Germinal center (tissue), 1 donor: ENCODE measurements at regions not wholly inside any gene's neighbourhood (a gene's known extent, or its start where the extent isn't known, plus 50 kb on each side); places are given as distances from the start of the nearest gene placed in this dataset.
"Not testable (repeated sequence)": the region's sequence is repeated elsewhere in the genome, so short reads cannot be mapped to it uniquely, and the experiment has no call there.

Experiments used
- DNase-seq: peaks from one replicate; pipeline ENCODE4 v3.0.0; 2012; ENCODE audit warnings: mixed read lengths, low spot score

GRCh38 chrX:131893857-131894256, 129.2 kb upstream of the STK26 start:
- not testable (repeated sequence) for DNase-seq

- DNase-seq, result no peak
Measured at GRCh38 chrX:131894995-131895394, 128.1 kb upstream of the STK26 start.

DNA sequence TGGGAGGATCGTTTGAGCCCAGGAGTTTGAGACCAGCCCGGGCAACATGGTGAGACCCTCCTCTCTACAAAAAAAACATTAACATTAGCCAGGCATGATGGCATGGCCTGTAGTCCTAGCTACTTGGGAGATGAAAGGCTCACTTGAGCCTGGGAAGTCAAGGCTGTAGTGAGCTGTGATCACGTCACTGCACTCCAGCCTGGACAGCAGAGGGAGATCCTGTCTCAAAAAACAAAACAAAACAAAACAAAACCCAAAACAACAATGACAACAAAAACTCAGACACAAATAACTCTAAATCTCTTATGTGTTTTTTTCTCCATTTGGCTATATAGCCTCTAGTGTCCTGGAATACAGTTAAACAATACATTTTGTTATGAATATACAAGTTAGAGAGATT, 127.3 kb upstream of the STK26 start:
- DNase-seq, result no peak

DNA sequence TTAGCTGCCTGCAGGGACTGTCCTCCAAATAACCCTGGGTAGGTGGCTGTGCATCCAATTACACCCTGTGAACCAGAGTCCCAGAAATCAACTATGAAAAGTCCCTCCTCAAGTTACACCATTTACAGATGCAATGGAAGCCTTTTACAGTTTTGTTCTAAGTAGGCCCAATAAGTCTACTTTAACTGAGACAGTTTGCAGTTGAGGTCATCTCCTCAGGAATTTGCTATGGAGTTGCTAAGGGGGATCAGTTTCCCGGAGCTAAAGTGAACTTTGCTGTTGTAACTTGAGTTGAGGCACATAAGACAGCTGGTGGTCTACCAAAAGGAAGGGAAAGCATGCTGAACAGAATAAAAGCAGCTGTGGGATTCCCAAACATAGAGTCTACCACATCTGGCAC, 121.6 kb upstream of the STK26 start:
- no peak for DNase-seq

GRCh38 chrX:131907488-131908314, 115.4 kb upstream of the STK26 start:
- no peak for DNase-seq

DNA sequence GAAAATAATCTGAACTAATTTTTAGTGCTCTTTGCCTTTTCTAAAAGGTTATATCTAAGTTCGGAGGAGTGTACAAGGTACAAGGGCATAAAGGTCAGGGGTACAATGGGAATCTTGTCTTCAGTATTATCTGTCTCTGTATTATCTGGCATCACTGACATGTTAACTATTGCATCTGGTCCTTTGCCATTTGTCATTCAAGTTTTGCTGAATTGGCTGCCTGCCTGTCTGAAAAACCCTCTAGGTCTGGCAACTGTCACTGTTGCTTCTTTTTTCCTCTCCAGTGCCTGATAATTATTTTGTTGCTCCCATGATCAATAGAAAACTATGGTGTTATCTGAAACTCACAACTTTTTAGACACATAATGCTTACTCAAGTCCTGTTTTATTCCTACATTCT, 112.5 kb upstream of the STK26 start:
- no peak for DNase-seq

DNA sequence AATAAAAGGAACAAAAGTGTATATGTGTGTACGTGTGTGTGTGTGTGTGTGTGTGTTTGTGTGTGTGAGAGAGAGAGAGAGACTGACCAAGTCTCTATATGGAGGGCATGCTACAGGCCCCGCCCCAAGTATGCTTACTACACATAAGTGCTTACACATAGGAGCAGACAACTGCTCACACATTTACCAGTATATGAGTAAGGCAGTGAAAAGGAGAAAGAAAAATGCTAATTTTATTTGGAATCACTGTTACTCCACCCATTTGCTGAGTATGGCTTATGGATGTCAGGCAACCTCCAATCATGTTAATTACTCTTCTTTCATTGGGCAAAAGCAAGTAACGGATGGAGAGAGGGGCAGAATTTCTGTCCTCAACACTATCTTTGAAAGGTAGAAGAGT, 107.6 kb upstream of the STK26 start:
- no peak for DNase-seq

DNA sequence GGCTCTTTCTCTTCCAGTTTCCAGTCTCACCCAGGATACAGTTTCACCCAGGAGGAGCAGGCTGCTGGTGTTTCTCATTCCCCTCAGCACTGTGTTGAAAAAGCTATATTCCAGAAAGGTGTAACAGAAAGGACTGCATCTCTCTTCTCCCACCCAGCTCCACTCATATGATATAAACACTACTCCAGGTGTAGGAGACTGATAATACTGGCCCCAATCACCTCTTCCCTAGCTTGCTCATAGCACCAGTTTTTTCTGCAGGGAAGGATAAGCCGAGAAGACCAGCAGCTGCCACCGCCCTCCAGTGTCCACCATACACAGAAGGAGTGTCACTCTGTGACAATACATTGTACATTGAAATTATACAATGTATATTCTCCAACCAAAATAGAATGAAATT, 105.5 kb upstream of the STK26 start:
- DNase-seq, result no peak

GRCh38 chrX:131918839-131919238, 104.3 kb upstream of the STK26 start:
- DNase-seq, result no peak

- DNase-seq, result no peak
Measured at GRCh38 chrX:131923614-131924250, 99.4 kb upstream of the STK26 start.

DNA sequence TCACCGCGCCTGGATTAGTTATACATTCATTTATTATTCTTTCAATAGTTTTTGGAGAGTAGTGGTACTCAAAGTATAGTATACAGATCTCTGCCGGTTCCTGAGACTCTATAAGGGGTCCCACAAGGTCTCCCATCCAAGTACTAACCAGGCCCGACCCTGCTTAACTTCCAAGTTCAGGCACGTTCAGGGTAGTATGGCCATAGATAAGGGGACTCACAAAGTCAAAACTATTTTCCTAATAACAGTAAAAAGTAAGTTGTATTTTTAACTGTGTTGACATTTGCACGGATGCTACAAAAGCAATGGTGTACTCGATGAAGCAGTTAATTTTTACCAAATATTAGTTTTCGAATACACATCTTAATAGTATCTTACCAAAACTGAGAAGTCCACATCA, 84.4 kb upstream of the STK26 start:
- DNase-seq, result no peak

DNA sequence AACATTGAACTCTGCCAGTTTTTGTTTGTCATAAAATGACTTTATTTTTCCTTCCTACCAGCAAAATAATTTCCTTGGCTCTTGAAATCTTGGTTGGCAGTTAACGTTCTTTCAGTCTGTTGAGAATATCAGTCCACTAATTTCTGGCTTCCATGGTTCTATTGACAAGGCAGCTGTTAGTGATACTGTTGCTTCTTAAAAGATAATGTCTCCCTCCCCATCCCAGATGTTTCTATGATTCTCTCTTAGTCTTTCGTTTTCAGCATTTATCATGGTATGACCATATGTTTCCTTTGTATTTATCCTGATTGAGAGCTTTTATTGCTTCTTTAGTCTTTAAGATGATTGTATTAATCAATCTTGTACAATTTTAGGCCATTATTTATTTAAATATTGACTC, 81.1 kb upstream of the STK26 start:
- no peak for DNase-seq

DNA sequence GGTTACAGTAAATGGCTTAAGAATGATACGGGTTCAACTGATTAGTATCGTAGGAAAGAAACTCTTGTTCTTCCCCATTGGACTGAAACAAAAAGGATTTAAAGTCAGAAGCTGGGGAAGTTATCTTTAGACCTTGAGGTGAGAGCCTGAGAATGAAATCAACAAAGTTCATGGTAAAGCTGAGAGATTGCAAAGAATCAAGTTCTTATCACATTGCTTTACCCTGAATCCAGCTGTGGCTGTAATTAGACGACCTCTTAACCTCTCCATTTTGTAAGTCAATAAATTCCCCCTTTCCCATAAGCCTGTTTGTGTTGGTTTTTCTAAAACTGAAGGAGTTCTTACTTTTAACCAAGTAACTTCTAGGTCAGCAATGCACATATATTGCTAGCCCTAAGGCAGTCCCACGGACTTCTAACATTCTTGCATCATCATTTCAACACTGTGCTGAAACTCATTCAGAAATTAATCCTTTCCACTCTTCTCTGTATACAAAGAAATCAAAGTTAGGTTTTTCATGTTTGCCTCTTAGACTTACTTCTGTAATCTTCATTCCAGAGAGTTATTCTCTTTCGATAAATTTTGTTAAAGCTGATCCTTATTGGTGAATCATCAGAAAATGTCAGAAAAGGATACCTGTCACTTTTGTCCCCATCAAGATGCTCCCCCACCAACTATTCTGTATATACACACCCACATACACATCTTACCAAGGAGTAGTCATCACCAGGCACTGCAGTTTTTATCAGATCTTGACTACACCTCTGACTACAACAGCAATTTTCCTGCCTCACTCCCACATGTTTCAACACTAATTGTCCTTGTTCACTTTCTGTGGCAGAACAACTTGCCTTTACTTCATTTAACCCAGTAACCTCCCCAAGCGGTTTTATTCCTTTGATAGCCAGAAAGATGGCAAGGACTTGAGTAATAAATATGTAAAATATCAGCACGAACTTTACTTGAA, 77.9 kb upstream of the STK26 start:
- DNase-seq, result no peak

- no peak for DNase-seq
Measured at GRCh38 chrX:131951166-131951565, 71.9 kb upstream of the STK26 start.

DNA sequence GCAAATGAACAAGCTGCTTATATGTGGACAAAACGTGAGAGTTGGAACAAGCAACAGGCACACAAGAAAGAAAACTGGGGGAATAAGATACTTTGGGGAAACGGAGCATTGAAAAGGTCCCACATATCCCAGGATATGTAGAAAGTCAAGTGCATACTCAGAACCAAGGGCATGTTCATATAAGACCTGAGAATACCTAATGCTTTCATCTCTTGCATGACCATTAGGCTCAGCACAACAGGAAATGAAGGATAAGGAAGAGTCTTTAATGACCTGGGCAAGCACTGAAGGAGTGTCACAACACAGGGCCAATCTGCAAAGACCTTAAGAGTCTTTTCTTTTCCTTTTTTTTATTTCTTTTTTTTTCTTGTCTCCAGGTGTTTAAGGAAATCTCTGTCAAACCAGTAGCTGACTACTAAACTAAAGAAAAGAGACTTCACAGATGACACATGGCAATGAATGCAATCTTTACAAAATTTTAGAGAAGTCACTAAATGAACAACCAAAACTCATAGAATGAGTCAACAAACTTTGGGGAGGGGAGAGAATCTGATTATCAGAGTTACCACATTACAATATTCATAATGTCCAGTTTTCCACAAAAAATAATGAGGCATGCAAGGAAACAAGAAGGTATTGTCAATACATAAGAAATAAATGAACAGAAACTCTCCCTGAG, 67.9 kb upstream of the STK26 start:
- DNase-seq, result no peak

DNA sequence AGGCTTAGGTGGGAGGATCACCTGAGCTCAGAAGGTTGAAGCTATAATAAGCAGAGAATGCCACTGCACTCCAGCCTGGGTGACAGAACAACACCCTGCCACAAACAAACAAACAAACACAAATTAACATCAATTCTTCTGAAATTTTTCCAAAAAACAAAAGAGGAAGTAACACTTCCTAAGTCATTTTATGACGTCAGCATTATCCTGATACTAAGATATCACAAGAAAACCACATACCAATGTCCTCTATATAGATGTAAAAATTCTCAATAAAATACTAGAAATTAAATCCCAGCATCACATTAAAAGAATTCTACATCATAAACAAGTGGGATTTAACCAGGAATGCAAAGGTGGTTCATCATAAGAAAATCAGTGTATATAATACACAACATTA, 64.4 kb upstream of the STK26 start:
- DNase-seq, result no peak

DNA sequence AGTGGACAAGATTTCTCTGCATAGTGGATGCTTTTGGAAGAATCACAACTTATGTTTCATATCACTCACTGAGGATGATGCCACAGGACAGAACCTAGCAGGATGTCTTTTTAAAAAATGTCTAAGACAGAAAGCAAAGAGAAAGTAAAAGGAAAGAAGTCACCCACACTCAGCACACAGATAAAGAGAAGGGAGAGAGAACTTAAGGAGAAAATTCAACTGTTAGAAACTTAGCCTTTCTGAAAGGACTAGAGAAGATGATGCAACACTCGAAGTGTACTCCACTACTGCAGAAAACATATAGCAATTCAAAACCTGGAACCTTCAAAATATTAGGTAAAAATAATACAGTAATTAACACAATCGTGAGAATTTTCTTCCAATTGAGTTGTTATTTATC, 52.8 kb upstream of the STK26 start:
- DNase-seq, result no peak
